T1000 (cell line): ENCODE measurements at regions not wholly inside any gene's neighbourhood (a gene's known extent, or its start where the extent isn't known, plus 50 kb on each side); places are given as distances from the start of the nearest gene placed in this dataset.
"Not testable (repeated sequence)": the region's sequence is repeated elsewhere in the genome, so short reads cannot be mapped to it uniquely, and the experiment has no call there.

Experiments used
- DNase-seq: peaks from one replicate; lab custom pipeline; 2025; ENCODE audit warnings: mixed read lengths; lab: John Stamatoyannopoulos, UW

DNA sequence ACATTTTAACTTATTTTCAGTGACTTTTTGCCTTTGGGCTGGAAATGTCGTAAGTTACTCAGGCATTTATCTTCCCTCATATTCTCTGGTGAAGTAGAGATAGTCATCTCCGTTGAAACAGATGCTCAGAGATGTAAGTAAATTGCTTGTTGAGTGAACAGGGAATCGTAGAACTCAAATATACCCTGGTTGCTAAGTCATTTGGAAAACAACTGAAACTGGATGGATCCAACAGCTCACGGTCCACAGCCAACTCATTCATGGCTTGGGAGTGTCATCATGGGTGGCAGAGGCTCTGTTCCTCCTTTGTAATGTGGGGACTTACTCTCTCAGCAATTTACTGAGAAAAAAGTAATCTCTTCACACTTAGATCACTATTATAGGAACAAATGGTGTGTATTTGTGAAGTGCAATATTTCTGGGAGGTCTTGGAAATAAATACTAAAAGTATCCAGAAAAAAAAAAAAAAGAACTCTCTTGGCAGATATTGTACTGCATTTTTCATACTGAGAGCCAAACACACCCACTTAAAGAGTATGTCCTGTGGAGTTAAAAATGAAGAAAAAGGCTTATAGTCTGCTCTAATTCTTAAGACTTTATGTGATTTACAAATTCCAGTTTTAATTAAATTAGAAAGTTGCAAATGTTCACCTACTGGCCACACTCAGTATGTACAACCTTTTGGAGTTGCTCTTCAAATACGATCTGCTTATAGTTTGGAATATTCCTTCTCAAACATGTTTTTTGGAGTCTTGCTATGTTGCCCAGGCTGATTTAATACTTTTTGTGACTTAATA lies 107.4 kb downstream of the LEPR start:
- no peak for DNase-seq

DNA sequence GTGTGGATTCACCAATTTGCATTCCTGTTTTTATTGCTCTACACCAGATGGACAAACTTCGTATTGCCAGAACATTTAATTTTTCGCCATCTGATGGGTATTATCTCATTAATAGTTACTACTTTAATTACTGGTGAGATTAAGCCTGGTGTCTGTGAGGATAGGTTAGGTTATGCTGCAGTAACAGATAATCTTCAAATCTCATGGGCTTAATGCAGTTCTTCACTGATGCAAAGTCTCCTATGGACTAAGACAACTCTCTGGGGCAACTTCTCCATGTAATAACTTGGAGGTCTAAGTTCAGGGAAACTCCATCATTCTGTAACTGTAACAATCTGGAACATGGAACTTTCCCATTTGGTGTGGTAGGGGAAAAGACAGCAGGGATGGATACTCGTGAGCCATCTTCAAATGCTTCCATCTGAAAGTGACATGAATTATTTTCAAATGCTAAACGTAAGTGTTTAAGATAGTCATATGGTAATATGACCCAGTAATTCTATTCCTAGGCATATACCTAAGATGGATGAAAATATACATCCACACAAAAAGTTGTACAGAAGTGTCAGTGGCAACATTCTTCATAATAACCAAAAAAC lies 111.6 kb downstream of the LEPR start:
- DNase-seq = no peak

DNA sequence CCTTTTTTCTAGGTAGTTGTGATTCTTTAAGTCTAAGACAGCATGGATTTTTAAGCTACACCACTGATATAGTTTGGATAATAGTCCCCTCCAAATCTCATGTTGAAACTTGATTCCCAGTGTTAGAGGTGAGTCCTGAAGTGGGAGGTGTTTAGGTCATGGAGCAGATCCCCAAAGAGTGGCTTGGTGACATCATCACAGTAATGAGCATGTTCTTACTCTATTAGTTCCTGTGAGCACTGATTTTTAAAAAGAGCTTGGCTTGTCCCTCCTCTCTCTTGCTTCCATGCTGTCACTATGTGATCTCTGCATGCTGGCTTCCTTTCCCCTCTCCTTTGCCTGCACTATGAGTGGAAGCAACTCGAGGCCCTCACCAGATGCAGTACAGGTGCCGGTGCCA lies 115.5 kb downstream of the LEPR start:
- DNase-seq = no peak

DNA sequence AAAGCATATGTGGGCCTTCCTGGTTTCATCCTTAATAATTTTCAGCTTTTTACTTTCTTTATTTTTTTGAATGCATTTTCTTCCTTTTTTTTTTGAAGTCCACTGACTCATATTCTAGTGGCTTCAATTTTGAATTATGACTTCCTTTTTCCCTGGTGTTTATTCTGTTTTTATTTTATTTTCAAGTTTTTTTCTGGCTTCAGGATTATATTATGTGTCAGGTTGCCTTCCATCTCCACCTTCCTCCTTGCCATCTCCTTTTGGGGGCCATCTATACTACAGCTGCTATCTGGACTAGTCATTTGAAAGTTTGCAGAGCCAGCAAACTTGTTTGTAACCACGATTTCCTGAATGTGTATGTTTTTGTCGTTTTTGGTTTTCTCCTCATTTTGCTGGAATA lies 117.6 kb downstream of the LEPR start:
- no peak for DNase-seq

DNA sequence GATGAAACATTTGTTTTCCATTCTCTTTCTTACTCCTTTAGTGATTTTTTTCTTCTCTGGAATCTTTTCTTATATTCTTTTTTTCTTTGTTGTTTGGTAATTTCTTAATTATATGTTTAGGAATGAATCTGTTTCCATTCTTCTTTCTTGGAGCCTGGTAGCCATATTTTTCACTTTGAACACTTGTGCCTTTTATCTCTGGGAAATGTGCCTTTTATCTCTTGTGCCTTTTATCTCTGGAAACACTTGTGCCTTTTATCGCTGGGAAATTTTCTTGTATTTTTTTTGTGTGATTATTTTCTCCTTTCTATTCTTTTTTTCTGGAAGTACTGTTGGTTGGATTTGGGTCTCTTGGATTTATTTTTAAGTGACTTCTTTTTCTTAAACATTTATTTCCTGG lies 118.2 kb downstream of the LEPR start:
- DNase-seq = no peak

DNA sequence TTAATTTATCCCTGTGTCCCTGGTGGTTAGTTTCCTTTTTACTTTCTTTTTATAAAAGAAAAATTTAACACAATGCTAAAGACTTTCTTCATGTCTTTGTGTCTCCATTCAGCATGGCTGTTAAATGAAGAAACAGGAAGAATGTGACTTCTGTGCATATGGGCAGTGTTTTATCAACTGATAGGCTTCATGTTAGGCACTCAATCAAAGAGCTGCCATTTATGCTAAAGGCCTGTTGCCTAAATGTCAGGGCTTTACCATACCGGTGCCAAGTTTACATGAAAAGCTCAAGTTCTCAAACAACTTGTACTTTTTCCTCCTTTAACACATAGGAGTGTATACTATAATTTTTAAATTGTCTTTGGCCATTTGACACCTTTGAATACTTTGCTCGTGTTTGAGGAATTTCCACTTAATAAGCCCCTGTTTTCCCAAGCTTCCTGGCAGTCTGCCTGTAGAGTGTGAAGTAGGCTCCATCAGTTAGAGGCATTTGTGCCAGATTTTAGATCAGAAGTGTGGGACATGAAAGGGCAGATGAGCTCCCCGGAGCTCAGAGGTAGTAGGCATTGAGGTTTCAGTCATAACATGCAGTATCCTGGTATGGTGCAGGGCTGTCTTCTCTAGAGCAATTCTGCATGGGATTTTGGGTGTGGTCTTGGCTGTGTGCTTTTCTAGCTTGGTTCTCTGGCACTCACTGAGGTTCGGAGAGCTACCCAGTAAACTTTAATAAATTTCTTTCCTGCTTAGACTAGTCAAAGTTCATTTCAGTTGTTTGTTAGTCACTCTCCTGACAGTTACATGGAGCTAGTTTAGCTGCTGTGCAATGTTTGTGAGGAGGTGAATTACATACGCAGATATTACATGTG lies 119.0 kb downstream of the LEPR start:
- DNase-seq = no peak

DNA sequence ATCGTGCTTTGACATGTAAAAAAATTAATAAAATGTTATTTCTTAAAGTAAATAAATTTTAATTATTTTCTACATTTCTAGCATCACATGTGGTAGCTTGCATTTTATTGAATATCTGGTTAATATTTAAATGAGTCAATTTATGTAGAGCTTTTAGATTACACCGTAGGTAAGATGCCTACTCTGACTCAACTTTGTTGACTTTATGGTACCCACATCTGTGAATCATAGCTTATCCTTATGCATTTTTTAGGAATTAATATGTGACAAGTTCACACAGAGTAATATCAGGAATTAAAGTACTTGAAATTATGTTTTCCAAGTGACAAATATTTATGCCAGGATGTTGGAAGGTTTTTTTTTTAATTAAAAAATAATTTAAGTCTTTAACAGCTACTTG lies 120.7 kb downstream of the LEPR start:
- no peak for DNase-seq

DNA sequence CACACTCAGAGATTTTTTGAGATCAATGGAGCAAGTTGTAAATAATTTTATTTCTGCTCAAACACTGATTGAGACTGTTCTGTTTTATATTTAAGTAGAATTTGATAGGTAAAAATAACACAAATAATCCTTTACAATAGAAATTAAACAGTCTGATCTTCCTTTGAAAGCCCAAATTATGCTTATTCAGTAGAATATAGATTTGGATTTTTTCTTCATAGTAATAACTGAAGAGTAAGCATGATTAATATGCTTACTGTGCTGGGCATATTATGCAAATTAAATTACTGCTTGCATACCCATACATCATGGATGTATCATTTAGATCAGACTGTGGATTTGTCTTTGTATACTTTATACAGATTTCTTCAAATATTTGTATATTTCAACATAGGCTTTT lies 121.4 kb downstream of the LEPR start:
- no peak for DNase-seq

DNA sequence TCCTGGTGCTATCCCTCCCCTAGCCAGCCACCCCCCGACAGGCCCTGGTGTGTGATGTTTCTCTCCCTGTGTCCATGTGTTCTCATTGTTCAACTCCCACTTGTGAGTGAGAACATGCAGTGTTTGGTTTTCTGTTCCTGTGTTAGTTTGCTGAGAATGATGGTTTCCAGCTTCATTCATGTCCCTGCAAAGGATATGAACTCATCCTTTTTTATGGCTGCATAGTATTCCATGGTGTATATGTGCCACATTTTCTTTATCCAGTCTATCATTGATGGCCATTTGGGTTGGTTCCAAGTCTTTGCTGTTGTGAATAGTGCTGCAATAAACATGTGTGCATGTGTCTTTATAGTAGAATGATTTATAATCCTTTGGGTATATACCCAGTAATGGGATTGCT lies 122.1 kb downstream of the LEPR start:
- DNase-seq = not testable (repeated sequence)

DNA sequence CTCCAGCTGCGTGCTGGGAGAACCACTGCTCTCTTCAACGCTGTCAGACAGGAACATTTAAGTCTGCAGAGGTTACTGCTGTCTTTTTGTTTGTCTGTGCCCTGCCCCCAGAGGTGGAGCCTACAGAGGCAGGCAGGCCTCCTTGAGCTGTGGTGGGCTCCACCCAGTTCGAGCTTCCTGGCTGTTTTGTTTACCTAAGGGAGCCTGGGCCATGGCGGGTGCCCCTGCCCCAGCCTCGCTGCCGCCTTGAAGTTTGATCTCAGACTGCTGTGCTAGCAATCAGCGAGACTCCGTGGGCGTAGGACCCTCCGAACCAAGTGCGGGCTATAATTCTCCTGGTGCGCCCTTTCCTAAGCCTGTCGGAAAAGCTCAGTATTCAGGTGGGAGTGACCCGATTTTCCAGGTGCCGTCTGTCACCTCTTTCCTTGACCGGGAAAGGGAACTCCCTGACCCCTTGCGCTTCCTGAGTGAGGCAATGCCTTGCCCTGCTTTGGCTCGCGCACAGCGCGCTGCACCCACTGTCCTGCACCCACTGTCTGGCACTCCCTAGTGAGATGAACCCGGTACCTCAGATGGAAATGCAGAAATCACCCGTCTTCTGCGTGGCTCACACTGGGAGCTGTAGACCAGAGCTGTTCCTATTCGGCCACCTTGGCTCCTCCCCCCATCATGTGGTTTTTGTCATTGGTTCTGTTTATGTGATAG lies 130.0 kb downstream of the LEPR start:
- not testable (repeated sequence) for DNase-seq

DNA sequence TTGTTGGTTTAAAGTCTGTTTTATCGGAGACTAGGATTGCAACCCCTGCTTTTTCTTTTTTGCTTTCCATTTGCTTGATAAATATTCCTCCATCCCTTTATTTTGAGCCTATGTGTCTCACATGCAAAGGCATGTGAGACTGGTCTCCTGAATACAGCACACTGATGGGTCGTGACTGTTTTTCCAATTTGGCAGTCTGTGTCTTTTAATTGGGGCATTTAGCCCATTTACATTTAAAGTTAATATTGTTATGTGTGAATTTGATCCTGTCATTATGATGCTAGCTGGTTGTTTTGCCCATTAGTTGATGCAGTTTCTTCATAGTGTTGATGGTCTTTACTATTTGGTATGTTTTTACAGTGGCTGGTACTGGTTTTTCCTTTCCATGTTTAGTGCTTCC lies 132.0 kb downstream of the LEPR start:
- DNase-seq = not testable (repeated sequence)

DNA sequence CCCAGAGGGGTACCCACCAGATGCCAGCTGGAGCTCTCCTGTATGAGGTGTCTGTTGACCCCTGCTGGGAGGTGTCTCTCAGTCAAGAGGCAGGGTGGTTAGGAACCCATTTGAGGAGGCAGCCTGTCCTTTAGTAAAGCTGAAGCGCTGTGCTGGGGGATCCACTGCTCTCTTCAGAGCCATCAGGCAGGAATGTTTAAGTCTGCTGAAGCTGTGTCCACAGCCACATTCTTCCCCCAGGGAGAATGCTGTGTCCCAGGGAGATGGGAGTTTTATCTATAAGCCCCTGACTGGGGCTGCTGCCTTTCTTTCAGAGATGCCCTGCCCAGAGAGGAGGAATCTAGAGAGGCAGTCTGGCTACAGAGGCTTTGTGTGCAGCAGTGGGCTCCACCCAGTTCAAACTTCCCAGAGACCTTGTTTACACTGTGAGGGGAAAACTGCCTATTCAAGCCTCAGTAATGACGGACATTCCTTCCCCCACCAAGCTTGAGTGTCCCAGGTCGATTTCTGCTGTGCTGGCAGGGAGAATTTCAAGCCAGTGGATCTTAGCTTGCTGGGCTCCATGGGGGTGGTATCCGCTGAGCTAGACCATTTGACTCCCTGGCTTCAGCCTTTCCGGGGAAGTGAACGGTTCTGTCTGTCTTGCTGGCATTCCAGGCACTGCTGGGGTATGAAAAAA lies 133.8 kb downstream of the LEPR start:
- DNase-seq = not testable (repeated sequence)

DNA sequence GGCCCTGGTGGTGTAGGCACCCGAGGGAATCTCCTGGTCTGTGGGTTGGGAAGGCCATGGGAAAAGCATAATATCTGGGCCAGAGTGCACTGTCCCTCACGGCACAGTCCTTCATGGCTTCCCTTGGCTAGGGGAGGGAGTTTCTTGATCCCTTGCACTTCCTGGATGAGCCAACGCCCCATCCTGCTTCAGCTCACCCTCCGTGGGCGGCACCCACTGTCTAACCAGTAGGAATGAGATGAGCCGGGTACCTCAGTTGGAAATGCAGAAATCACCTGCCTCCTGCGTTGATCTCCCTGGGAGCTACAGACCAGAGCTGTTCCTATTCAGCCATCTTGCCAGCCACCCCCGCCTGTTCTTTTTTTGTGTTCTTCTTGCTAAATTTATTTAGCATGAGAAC lies 134.4 kb downstream of the LEPR start:
- DNase-seq = no peak

DNA sequence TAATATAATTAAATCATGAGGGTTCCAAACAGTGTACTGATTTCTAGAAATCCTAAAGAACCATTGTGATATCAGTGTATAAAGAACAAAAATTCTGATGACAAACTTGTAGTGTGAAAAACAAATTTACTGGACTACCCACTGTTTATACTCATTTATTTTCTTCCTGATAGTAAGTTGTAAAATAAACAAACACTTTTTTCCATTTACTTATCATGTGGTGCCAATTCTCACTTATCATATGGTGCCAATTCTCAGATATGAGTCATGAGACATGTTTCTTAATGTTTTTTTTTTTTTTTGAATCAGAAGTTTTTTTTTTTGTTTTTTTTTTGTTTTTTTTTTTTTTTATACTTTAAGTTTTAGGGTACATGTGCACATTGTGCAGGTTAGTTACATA lies 137.7 kb downstream of the LEPR start:
- DNase-seq = no peak

DNA sequence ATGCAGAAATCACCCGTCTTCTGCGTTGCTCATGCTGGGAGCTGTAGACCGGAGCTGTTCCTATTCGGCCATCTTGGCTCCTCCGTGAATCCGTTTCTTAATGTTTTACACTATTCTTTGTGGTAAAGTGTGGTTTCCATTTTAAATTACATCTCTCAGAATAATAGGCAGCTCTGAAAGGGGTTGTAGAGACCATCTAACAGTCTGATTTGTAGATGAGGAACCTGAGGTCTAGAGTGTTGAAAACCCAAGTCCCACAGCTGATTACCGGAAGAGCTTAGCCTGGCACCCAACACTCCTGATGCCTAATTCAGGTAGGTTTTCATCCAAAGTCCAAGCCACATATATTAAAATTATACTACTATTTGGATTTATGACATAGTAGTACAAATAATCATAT lies 144.0 kb downstream of the LEPR start:
- DNase-seq = no peak

DNA sequence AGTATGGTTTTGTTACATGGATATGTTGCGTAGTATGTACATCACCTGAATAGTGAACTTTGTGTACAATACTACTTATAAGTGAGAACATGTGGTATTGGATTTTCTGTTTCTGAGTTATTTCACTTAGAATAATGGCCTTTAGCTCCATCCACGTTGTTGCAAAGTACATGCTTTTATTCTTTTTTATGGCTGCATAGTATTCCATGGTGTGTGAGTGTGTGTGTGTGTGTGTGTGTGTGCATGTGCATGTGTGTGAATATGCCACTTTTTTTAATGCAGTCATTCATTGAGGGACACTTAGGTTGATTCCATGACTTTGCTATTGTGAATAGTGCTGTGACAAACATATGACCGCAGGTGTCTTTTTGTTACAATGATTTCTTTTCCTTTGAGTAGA lies 147.8 kb downstream of the LEPR start:
- no peak for DNase-seq

DNA sequence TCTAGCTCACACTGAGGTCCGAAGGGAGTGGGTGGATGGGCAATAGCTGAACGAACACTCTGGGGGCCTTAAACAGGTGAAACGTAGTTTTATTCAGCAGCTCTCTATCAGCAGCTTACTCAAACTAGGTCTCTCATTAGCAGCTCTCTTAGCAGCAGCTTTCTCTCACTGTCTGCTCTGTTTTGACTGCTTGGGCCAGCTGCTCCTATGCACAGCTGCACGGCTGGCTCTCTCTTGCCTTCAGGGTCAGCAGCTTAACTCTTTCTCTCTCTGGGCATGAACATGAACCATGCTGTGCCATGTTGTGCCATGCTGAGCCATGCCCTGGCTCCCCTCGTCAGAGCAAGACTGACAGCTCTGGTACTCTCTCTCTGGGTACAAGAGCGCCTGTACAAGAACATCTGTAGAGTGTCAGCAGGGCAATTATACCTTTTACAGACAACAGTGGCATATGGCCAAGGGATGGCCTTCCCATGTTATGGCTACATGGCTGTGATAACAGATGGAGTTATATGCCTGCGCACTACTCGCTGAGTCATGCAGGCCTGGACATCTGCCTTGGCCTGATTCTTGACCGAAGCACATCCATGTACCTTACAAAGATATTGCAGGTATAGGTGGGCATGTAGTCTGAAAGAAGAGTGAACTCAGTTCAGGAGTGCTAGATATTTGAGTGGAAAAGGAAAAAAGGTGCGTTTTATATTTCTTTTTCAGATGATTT lies 152.4 kb downstream of the LEPR start:
- DNase-seq = no peak

DNA sequence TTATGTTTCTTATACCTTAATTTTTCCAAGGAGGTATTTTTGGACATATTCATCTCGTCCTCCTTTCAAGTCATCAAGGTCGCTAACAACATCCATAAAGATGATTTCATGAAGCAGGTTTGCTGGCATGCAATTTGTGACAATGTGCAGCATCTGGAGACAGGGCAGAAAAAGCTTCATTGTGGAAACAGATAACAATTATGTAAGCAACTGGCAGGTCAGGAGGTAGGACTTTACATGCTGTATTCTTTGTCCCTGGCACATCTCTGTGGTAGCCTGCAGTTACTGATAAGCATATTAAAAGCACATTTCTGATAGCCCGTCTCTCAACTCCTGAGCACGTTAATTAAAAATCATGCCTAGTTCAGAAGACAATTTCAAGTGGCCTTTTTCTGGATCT lies 156.8 kb downstream of the LEPR start:
- no peak for DNase-seq

DNA sequence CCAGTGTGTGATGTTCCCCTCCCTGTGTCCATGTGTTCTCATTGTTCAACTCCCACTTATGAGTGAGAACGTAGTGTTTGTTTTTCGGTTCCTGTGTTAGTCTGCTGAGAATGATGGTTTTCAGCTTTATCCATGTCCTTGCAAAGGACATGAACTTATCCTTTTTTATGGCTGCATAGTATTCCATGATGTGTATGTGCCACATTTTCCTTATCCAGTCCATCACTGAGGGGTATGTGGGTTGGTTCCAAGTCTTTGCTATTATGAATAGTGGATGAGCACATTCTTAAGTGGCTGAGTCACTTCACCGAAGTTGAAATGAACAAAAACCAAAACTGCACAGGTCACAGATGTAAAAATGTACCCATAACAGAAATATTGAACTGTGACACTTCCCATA lies 157.5 kb downstream of the LEPR start:
- not testable (repeated sequence) for DNase-seq

DNA sequence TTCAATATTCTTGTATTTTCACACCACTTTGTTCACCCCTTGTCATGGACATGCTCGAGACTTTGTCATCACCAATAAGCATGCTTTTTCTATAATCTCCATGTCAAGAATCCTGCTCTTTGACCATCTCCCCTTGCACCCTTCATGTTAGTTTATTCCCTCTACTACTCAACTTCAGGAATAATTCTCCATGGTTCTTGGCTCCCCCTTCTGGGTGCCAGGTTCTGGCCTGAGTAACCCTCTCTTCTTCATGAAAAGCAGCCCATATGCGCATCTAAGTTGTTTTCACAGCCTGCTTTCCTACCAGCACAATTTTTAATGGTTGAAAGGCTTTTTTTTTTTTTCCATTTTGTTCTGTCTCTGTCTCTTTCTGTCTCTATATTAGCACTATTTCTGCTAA lies 160.7 kb downstream of the LEPR start:
- no peak for DNase-seq

DNA sequence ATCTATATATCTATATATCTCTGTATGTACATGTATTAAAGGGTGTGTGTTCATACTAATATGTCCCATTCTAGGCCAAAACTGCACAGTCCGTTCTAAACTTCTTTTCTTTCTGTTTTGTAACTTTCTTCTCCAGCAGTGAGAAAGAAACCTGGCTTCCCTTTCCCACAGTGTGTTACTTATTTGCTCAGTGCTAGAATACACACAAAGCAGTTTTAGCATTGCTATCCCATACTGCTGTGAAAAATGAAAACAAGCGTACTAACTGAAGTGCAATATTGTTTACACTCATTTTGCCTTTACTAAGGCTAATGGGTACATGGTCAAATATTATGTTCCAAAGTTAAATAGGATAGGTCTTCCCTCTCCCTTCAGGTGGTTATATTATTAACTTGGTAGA lies 163.9 kb downstream of the LEPR start:
- DNase-seq = no peak
